GM21381 (cell line): ENCODE measurements at regions not wholly inside any gene's neighbourhood (a gene's known extent, or its start where the extent isn't known, plus 50 kb on each side); places are given as distances from the start of the nearest gene placed in this dataset.

Experiments
- ATAC-seq: cut with Tn5 transposase; IDR thresholded peaks from one replicate; pipeline ENCODE4 v1.9.1; 2021; ENCODE audit warnings: mild to moderate bottlenecking, moderate library complexity; ENCODE audit not compliant: unreplicated experiment

DNA sequence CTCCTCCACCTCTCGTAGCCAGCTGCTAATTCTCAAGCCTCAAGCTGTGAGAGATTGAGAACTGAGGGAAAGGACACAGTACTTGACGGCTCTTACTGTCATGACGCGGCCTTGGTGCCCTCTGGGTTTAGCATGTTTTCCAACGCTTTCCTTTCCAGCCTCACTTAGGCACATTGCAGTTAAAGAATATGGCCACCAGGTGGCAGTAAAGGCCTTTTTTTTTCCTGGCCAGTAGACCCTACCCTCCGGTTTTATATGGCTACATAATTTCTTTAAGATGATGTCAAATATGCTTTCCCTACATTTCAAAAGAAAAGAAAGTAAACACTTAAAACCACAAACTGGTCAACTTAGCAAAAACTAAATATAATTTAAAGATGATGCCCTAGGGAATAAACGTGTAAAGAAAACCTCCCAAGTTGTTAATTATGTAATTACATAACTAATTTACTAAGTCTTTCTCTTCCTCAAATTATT lies 56.8 kb upstream of the PRDX6 start:
- ATAC-seq = no peak

- ATAC-seq = no peak
Measured at GRCh38 chr1:173421286-173421685, 55.8 kb upstream of the PRDX6 start.

GRCh38 chr1:173421789-173422188 lies 55.3 kb upstream of the PRDX6 start:
- no peak for ATAC-seq

DNA sequence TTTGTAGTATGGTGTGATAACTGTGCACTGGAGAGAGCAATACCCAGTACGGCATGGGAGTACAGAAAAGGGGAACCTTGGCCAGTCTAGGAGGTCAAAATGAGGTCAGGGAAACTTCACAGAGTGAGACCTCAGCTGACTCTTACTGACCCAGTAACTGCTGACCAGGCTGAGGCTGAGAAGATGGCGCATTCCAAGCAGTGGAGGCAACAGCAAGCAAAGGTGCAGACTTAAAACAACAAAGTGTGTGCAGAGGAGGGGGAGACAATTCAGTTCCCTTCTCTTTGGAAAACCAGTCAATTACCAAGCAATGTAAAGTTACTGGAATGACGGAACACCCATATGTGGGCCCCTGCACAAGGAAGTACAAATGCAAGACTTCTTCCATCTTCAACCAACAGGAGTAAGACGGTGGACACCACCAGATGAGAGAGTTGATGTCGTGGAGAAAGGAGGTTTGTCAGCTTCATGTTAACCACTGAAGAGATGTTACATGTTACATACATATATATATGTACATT lies 54.6 kb upstream of the PRDX6 start:
- ATAC-seq = no peak

DNA sequence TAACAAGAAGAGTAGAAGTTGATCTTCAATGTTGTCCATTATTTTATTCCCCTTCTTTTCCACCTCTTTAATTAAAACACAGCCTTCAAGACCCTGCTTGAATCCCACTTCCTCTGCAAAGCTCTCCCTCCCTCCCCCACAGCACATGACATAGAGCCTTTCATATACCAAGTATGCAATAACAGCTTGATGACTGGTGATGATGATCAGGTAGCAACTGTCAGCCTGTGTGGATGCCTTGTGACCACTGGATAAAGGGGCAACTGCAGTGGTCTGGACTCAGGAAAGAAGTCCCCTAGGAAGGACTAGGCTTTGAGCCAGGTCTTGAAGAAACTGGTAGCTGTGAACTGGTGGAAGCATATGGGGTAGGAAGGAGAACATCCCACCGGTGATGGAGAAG lies 53.8 kb upstream of the PRDX6 start:
- ATAC-seq = no peak

DNA sequence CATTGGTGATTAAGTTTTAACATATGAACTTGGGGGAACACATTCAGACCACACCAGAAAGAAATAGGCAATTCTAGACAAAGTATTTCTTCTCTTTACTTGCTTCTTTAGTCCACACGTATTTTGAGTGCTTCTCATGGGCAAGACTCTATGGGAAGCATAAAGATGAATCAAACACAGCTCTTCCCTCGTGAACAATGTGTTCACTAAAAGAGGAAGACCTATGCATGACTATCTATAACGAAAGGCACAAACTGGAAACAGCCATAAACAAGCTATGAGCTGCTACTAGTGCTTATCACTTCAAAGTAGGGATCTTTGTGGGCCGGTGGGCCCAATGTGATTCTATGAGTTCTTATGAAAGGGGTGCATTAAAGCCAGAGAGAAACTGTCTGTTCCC lies 53.0 kb upstream of the PRDX6 start:
- no peak for ATAC-seq

GRCh38 chr1:173424782-173425407 lies 52.2 kb upstream of the PRDX6 start:
- no peak for ATAC-seq

DNA sequence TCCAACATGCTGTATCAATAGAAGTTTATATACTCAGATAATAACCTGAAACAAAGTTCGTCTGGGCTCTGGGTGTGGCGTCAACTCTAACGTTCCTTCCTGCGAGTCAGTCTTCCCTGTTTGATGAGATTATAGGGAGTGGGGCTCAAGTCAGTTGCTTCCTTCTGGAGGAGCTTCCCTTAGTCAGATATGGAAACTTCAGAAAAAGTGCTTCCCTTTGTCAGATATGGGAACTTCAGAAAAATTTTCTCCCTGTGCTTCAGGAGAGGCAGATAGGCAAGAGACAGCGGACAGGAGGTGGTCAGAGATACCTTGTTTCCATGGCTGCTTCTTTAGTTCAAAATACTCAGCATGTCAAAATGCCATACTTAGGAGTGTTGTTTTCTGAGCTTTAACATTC lies 51.1 kb upstream of the PRDX6 start:
- ATAC-seq = no peak

GRCh38 chr1:173427146-173428054 lies 49.7 kb upstream of the PRDX6 start:
- no peak for ATAC-seq
